Astrocyte of the cerebellum (primary cell): ENCODE measurements at regions not wholly inside any gene's neighbourhood (a gene's known extent, or its start where the extent isn't known, plus 50 kb on each side); places are given as distances from the start of the nearest gene placed in this dataset.

Experiments used
- DNase-seq: peaks from one replicate; pipeline ENCODE4 v3.0.0-alpha.2; 2011; ENCODE audit warnings: low read depth
- H3K4me3 ChIP-seq: 2 replicates; pipeline ENCODE4 v1.5.1; 2011; ENCODE audit warnings: mild to moderate bottlenecking, low read depth, low read length, moderate library complexity
- in situ Hi-C: cut with HindIII; loops from 2 replicates; pipeline ENCODE4 v1.10.0; 2017; ENCODE audit warnings: low sequenced_read_pairs
- TF ChIP-seq, protein P1 (sequence below): IDR thresholded peaks from 2 replicates; pipeline ENCODE4 v1.5.1; 2012; ENCODE audit warnings: low read length, low read depth, moderate library complexity, mild to moderate bottlenecking; ENCODE audit errors: missing control alignments

DNA sequence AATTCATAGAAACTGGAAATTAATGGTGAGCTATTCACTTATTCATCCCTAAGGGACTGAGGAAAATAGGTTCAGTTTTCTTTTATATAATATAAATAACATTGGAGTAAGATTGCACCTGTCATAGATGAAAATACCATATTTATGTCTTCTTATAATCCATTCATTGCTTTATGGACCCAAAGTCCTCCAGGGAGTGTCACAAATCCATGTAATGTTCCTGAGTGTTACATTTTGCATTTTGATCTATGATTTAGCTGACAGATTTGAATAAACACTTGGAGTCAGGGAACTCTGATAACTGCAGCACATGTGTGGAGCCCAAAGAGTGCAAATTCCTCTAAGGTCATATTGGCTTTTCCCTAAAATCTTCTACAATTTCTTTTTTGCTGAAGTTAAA lies 484.3 kb downstream of the MDFIC start:
- in situ Hi-C loops: no loop called here
- TF ChIP-seq, protein P1, sequence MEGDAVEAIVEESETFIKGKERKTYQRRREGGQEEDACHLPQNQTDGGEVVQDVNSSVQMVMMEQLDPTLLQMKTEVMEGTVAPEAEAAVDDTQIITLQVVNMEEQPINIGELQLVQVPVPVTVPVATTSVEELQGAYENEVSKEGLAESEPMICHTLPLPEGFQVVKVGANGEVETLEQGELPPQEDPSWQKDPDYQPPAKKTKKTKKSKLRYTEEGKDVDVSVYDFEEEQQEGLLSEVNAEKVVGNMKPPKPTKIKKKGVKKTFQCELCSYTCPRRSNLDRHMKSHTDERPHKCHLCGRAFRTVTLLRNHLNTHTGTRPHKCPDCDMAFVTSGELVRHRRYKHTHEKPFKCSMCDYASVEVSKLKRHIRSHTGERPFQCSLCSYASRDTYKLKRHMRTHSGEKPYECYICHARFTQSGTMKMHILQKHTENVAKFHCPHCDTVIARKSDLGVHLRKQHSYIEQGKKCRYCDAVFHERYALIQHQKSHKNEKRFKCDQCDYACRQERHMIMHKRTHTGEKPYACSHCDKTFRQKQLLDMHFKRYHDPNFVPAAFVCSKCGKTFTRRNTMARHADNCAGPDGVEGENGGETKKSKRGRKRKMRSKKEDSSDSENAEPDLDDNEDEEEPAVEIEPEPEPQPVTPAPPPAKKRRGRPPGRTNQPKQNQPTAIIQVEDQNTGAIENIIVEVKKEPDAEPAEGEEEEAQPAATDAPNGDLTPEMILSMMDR: no peak
- no peak overlapping the region for H3K4me3 ChIP-seq
- DNase-seq: no peak

DNA sequence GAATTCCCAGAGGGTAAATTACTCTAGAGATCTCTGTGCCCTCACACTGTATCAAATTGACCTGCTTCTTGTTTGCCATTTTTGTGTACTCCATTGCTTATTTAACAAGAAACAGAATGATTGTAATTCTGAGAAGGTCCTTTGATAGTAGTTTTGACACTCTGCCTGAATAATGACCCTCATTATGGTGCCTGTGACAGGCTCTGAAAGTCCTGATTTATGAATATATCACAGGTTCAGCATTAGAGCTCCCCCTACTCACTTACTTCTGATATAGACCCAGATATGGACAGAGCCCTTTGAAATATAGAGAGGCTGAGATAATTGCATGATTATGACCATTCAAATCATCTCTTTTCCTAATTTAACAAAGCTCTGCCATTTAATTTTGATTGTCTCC lies 465.2 kb downstream of the MDFIC start:
- in situ Hi-C loops: no loop called here
- TF ChIP-seq, protein P1: no peak
- DNase-seq: no peak
- no peak overlapping the region for H3K4me3 ChIP-seq

DNA sequence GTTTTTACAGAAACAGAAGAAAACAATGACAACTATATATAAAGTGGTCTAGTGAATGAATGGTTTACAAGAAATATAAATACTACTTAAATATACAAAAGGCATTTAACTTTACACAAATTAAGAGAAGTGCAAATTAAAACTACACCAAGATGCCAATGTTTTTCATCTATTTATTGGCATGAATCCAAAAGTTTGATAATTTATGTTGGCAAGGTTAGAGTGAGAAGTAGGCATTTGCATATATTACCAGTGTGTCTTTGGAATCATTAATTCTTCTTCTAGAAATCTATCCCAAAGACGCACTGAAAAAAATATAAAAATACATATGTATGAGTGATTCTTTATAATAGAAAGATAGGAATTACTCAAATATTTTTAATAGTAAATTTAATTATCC lies 457.4 kb downstream of the MDFIC start:
- H3K4me3 ChIP-seq: no peak overlapping the region
- in situ Hi-C loops: no loop called here
- TF ChIP-seq, protein P1: no peak
- DNase-seq: no peak

DNA sequence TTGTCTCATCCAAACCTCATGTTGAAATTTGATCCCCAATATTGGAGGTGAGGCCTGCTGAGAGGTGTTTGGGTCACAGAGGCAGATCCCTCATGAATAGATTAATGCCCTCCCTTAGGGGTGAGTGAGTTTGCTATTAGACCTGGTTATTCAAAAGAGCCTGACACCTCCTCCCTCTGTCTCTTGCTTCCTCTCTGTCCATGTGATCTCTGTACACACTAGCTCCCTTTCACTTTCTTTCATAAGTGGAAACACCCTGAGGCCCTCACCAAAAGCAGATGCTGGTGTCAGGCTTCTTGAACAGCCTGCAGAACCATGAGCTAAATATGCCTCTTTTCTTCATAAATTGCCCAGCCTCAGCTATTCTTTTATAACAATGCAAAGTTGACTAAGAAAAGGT lies 447.1 kb downstream of the MDFIC start:
- H3K4me3 ChIP-seq: no peak overlapping the region
- in situ Hi-C loops: no loop called here

DNA sequence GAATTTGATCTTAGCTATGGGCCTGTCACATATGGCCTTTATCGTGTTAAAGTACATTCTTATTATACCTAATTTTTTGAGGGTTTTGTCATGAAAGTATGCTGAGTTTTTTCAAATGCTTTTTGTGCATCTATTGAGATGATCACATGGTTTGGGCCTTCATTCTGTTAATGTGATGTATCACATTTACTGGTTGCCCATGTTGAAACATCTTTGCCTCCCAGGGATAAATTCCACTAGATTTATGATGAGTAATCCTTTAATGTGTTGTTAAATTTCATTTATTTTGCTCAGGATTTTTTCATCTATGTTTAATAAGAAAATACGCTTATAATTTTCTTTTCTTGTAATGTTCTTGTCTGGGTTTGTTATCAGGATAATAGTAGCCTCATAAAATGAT lies 442.0 kb downstream of the MDFIC start:
- in situ Hi-C loops: no loop called here
- DNase-seq: no peak
- TF ChIP-seq, protein P1: no peak
- no peak overlapping the region for H3K4me3 ChIP-seq

More for the DNA sequence above, 447.1 kb downstream of the MDFIC start:
- no peak for DNase-seq
- TF ChIP-seq, protein P1: no peak

DNA sequence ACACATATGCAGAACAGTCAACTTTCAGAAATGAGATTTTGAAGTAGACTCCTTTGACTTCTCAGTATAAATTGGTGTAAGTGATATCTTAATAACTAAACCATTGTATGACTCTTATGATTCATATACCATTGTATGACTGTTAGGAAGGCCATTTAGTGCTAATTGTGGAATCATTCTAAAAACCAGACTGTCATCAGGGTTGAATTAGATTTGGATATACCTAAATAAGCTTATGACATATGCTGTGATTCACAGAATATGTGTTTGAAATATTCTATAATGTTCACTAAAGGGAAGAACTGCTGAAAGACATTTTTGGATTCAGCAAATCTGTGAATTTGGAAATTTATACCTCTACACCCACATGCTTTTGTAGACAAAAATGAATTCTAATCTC lies 438.1 kb downstream of the MDFIC start:
- no peak overlapping the region for H3K4me3 ChIP-seq
- DNase-seq: no peak
- in situ Hi-C loops: no loop called here
- TF ChIP-seq, protein P1: no peak

DNA sequence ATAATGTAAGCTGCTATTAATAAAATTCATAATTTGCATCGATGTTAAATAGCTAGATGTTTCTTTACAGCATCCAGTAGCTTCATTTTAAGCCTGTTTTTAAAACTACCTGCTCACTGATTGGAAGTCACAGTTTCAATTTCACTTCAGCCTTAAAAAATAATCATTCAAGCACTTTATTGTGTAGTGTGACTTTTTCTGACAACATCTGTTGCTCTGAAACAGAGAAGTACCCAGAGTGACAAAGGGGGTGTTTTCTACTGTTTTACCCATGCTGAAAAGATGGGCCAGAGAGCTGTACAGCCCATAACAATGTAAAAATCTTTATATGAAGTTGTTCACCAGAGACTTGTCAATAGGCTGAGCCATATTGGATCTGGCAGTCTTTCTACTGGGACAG lies 437.2 kb downstream of the MDFIC start:
- in situ Hi-C loops: no loop called here
- no peak overlapping the region for H3K4me3 ChIP-seq
- no peak for DNase-seq
- TF ChIP-seq, protein P1: no peak
